DMS53 treated with DMSO at 0.1 percent for 48 hours (cell line): ENCODE measurements at regions not wholly inside any gene's neighbourhood (a gene's known extent, or its start where the extent isn't known, plus 50 kb on each side); places are given as distances from the start of the nearest gene placed in this dataset.
"Not testable (repeated sequence)": the region's sequence is repeated elsewhere in the genome, so short reads cannot be mapped to it uniquely, and the experiment has no call there.

ENCODE experiments used
- DNase-seq: peaks from one replicate; lab custom pipeline; 2025; ENCODE audit not compliant: unreplicated experiment; lab: John Stamatoyannopoulos, UW

- no peak for DNase-seq
Observed at GRCh38 chr9:89695441-89695891, 90.7 kb downstream of the GADD45G start.

GRCh38 chr9:89695979-89696378, 91.2 kb downstream of the GADD45G start:
- DNase-seq: not testable (repeated sequence)

GRCh38 chr9:89696780-89697179, 92.0 kb downstream of the GADD45G start:
- DNase-seq: no peak

GRCh38 chr9:89697553-89697952, 92.7 kb downstream of the GADD45G start:
- no peak for DNase-seq

GRCh38 chr9:89698411-89699005, 93.7 kb downstream of the GADD45G start:
- no peak for DNase-seq

GRCh38 chr9:89699646-89700045, 94.8 kb downstream of the GADD45G start:
- DNase-seq: no peak

- DNase-seq: no peak
Observed at GRCh38 chr9:89701221-89701798, 96.5 kb downstream of the GADD45G start.

GRCh38 chr9:89702401-89702800, 97.6 kb downstream of the GADD45G start:
- no peak for DNase-seq

GRCh38 chr9:89705651-89706050, 100.8 kb downstream of the GADD45G start:
- no peak for DNase-seq

GRCh38 chr9:89706086-89706485, 101.3 kb downstream of the GADD45G start:
- no peak for DNase-seq

GRCh38 chr9:89706731-89707191, 101.9 kb downstream of the GADD45G start:
- DNase-seq: no peak

- no peak for DNase-seq
Observed at GRCh38 chr9:89710697-89711096, 105.9 kb downstream of the GADD45G start.

GRCh38 chr9:89711866-89712265, 107.1 kb downstream of the GADD45G start:
- DNase-seq: no peak

GRCh38 chr9:89712283-89712682, 107.5 kb downstream of the GADD45G start:
- DNase-seq: no peak

GRCh38 chr9:89714321-89714720, 109.5 kb downstream of the GADD45G start:
- no peak for DNase-seq

- no peak for DNase-seq
Observed at GRCh38 chr9:89715318-89715858, 110.6 kb downstream of the GADD45G start.

GRCh38 chr9:89715881-89716280, 111.1 kb downstream of the GADD45G start:
- no peak for DNase-seq

- DNase-seq: no peak
Observed at GRCh38 chr9:89716559-89716958, 111.7 kb downstream of the GADD45G start.

- DNase-seq: no peak
Observed at GRCh38 chr9:89718176-89718575, 113.4 kb downstream of the GADD45G start.

GRCh38 chr9:89718651-89719050, 113.8 kb downstream of the GADD45G start:
- DNase-seq: no peak

- no peak for DNase-seq
Observed at GRCh38 chr9:89719202-89719601, 114.4 kb downstream of the GADD45G start.

GRCh38 chr9:89720696-89721175, 115.9 kb downstream of the GADD45G start:
- DNase-seq: no peak
